GM18498 (cell line): ENCODE measurements at regions not wholly inside any gene's neighbourhood (a gene's known extent, or its start where the extent isn't known, plus 50 kb on each side); places are given as distances from the start of the nearest gene placed in this dataset.

Experiments used
- ATAC-seq: cut with Tn5 transposase; IDR thresholded peaks from one replicate; pipeline ENCODE4 v1.9.1; 2021; ENCODE audit warnings: mild to moderate bottlenecking, moderate library complexity; ENCODE audit not compliant: unreplicated experiment

DNA sequence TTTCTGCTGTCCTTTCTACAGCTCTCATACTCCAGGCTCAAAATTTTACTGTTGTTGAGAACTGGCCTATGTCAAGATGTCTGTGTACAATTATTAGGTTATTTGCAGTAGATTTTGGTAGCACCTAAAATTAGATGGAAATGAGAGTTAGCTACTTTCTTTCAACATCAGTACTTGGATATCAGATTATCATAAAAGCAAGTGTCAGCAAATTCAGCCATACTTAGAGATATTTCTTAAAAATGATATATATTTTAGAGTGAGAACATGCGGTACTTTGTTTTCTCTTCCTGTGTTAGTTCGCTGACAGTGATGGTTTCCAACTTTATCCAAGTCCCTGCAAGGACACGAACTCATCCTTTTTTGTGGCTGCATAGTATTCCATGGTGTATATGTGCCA lies 351.8 kb upstream of the LRRC7 start:
- ATAC-seq: no peak

DNA sequence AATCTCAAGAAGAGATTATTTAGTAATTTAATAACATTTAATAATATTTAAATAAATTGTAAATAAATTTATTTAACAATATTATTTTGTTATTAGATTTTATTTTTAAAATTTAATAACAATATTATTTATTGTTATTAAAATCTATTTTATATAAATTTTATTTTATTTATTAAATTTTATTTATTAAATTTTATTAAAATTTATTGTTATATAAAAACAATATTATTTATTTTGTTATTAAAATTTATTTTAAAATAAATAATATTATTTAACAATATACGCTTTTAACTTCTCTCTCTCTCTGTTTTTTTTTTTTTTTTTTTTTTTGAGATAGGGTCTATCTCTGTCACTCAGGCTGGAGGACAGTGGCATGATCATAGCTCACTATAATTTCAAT lies 347.1 kb upstream of the LRRC7 start:
- no peak for ATAC-seq

DNA sequence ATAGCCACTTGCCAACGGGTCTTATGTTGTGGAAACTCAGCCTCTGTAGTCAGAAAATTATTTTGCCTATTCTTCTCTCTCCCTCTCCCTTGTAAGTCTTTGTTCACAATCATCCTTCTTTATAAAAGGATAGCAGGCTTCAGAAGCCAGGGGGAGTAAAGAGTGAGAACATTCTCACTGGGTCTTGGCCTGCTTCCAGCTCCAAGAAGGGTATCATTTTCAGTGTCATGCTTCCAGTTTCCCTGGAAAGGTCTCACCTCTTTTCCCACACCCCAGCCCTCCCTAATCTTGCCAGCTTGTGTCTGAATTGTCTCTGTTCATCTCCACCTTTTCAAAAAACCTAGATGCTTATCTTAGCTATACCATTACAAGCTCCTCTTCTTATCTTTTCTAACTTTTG lies 346.2 kb upstream of the LRRC7 start:
- no peak for ATAC-seq

DNA sequence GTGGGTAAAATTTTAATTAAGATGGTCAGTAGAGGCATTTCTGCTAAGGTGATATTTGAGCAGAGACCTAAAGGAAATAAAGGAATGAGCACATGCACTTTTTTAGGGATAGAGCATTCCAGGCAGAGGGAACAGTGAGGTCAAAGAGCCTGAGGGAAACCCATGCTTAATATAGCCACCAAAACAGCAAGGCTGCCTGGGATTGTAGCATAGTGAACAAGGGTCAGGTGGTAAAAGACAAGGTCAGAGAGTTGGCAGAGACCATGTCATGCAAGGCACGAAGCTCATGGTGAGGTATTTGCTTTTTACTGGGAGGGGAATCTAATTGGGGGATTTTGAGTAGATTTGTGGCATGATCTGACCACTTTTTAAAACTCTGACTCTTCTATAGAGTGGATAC lies 344.6 kb upstream of the LRRC7 start:
- no peak for ATAC-seq

DNA sequence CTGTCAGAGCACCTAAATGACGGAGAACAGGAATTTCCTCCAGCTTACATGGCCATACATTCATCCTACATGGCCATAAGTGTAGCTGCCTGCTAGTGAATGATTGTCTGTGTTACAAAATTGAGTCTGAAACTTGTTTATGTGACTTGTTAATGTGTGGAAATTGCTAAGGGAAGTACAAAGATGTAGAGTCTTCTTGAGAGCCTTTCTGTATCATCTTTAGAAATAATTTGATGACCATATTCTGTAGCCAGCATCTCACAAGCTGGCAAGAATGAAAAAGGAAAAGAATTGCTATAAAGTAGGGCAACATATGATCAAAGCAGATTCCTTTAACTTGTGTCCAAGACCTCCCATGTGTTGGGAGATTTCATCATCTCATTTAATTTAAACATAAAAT lies 339.2 kb upstream of the LRRC7 start:
- no peak for ATAC-seq

DNA sequence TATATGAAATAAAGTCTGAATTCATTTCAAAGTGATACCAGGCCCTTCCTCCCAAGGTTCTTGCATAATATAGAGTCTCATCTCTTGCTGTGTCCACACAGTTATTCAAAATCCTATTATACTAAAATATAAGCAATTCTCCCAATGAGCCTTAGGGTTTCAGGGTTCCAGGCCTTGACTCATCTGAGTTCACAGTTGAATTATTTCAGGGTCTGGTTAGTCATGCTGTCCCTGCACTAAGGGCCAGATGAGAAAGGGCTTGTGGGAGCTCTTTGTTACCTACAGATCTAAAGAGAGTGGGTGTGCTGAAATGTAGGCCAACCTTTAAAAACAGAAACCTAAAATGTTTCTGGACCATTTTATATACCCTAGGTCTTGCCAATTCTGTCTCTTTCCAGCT lies 337.5 kb upstream of the LRRC7 start:
- ATAC-seq: no peak

DNA sequence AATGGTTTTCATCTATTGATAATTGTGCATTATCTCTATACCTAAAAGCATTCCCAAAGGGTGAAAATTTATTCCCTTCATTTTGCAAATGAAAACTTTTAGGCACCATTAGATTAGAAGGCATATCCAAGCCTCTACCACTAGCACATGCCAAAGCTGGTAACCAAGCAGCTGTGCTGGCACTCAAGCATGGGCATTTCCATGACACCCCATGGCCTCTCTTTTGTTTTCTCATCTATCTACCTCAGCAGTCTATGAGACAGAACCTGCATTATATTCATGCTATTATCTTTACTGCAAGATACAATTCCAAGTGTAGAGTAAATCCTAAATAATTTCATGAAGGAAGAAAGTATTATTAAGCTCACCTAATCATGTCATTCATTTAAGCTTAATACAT lies 334.3 kb upstream of the LRRC7 start:
- ATAC-seq: no peak

DNA sequence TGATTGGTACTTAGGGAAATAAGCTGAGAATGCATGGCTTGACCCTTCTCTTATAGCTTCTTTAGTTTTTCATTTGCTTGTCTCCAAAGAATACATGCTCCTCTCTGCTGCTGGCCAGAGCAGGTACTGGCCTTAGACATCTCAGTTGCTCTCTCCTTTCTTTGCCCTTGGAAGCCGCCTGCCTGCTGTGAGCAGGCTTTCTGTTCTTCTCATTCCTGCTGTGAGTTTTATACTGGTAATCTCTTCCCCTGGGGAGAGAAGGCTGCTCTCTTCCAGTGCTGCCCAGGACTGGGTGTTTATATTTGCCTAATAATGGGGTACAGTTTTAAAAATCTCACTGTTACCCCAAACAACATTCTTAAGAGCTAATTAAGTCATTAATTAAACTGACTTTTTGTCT lies 323.5 kb upstream of the LRRC7 start:
- no peak for ATAC-seq

DNA sequence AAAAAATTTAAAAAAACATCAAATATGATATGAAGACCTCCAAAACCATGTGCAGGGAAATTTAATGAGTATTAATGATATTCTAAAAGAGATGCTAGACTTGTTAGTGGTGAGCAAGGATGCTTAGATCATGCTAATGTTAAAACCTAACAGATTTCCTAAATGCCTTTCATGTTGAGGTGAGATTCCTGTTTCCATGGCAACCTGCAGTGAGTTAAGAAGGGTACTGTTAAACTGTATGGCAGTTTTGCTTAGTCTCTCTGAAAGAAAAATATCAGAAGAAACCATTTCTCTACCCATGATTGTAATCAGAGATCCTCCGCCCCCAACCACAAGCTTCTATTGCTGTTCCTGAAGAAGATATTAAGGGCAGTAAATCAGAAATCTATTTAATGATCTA lies 321.6 kb upstream of the LRRC7 start:
- no peak for ATAC-seq

DNA sequence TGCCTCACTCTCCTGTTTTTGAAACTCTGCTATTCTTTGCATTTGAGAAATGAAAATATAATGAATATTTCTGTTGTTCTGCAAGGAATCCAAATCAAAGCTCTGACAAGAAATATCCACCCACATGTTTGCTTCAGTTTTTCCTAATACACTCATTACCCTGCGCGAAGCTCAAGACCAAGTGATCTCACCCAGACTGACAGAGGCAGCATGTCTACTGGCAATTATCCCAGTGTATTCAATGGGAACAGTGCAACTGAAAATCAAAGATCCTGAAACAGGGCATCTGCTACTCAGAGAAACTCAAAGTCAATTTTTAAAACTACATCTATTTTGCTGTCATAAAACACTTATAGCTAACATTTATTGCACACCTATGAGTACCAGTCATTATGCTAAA lies 321.0 kb upstream of the LRRC7 start:
- no peak for ATAC-seq

DNA sequence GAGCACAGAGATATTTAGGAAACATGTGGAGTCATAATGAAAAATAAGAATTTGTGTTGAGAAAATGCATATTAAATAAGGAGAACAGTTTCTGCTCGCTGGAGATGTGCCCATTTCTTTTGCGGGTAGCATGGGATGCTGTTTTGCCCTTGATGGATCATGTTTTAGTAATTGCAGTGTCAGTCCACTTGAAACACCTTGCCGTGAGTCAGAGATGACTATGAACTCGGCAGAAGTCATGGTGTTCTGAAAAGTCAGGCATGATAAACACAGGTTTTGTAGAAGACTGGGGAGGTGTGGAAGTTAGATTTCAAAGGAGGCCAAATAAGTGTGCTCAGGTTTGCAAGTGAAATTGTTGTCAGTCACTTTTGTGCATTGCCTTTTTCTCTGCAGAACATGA lies 315.0 kb upstream of the LRRC7 start:
- no peak for ATAC-seq

DNA sequence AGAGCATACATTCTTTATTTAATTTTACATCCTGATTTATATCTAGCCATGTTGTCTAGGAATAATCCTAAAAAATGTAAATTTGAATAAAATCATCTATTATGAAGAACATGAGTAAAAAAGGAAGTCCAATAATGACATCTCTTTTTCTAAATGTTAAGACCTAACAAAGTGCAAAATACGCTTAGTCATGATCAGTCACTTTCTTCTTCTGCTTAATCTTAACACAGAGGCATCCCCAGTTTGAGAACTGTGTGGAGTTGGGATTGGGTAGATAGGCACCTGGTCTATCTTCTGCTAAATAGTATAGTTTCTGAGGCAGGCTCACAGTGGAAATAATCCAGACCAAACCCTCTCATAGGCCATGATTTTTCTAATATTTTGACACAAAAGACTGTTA lies 311.7 kb upstream of the LRRC7 start:
- no peak for ATAC-seq

DNA sequence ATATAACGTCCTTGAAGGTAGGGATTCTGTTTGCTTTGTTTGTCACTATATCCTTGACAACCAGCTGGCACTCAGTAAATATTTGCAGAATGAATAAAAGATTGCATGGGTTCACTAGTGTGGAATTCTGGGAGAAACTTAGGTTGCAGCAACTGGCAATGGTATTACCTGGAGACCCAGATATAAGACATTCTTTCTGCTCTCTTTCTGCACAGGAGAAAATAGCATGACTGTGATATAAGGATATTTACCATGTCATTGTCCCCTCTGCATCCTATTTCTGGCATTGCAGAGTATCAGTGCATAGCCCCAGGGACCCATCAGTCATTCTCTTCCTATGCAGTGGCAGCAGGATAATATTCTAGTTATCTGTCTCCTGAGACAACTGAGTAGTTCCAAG lies 308.9 kb upstream of the LRRC7 start:
- no peak for ATAC-seq

DNA sequence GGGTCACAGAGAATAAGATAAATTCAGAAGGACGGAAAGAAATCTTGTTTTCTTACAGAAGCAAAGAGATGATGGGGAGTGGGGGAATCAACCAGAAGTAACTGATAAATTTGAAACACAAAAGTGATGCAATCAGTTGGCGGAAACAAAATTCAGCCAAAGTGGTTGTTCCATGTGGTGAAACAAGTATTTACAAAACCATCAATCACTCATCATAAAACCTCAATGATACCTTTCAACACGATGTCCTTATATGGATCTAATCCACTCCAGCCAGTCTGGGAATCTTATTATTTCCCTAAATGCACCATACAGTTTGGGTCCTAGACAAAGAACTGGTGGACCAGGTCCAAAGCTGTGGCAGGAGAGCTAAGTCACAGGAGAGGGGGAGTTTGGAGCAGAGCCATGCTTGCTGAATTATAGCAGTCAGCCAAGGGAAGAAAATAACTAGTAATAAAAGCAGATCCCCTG lies 303.8 kb upstream of the LRRC7 start:
- no peak for ATAC-seq

DNA sequence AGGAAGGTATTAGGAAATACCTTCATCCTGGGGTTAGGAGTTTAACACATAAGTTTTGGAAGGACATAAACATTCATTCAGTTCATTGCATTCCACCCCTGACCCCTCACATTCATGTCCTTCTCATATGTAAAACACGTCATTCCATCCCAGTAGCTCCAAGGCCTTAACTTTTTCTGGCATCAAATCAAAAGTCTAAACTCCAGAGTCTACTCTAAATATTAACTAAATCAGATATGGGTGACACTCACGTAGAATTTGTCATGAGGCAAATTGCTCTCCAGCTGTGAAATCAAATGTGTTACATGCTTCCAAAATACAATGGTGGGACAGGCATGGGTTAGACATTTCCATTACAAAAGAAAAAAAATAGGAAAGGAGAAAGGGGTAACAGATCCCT lies 298.2 kb upstream of the LRRC7 start:
- ATAC-seq: no peak

DNA sequence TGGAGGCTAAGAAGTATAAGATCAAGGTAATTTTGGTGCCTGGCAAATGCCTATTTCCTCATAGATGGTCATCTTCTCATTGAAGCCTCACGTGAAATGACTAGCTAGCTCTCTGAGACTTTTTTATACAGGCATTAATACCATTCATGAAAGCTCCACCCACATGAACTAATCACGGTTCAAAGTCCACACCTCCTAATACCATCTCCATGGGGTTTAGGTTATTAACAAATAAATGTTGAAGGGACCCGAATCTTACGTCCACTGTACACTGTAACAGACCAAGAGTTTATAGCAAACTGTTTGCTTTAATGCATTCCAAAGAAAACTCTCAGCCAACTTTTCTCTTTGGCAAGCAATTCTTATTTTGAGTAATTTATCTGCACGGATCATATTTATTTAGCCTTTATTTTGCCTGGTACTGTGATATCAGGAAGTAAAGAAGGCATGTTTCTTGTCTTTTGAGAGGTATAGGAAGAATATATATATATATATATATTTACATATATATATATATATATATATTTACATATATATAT lies 296.1 kb upstream of the LRRC7 start:
- ATAC-seq: no peak

DNA sequence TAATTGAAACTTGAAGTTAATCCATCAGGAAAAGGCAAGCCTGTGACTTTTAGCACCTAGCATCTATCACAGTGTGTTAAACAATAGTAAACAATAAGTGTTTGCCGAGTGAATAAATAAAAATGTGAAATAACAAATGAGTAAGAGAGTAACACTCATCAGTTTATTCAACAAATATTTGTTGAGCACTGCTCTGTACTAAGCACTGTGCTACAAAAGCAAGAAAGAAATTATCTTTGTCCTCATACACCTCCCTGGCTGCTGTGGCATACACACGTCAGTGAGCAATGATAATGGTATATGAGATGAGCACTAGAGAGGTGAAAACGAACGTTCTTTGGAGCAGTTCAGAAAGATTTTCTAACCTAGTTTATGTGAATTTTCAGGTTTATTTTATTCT lies 295.0 kb upstream of the LRRC7 start:
- ATAC-seq: no peak

DNA sequence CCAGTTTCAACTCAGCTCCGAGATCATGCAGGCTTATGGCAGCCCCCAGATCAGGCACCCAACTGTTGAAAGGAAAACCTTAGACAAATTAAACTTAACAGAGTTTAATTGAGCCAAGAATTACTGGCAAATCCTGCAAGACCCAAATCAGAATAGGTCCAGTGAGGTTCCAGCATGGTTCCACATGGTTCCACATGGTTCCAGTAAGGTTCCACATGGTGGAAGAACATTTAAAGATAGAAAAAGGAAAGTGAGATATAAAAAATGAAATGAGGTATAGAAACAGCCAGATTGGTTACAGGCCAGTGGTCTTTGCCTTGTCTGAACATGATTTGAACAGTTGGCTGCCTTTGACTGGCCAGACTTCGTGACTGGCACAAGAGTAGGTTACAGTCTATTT lies 288.8 kb upstream of the LRRC7 start:
- no peak for ATAC-seq

DNA sequence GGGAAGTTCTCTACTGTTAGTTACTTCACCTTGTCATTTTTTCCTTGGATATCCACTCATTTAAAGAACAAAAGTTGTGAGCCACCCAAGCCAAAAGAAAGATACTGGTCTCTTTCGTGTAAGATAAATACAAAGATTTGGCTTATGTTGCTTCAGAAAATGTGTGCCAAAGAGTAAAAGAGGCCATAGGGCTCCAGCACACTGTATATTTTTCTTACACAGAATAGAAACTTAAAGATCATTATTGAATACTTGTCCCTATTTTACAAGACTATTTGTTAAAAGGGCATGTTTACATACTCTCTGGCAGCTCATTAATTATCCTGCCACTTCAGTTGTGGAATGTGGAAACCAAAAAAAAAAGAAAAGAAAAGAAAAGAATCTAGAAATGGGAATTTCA lies 284.2 kb upstream of the LRRC7 start:
- ATAC-seq: no peak

DNA sequence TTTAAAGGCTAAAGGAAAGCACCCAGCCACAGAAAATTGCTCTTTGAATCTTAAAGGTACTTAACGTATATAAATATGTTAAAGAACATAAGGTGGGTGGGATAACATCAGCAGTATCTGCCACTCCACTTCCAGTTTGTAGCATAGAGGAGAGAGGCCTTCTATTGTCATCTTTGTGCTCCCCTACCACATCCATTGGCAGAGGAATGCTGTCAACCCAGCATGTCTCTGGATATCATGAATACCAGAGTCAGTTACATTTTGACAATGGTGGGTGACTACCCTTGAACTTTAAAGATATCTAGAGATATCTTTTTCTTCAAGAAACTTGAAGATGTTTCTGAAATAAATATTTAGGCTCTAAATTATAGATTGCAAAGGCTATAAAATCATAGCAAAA lies 283.2 kb upstream of the LRRC7 start:
- ATAC-seq: no peak

DNA sequence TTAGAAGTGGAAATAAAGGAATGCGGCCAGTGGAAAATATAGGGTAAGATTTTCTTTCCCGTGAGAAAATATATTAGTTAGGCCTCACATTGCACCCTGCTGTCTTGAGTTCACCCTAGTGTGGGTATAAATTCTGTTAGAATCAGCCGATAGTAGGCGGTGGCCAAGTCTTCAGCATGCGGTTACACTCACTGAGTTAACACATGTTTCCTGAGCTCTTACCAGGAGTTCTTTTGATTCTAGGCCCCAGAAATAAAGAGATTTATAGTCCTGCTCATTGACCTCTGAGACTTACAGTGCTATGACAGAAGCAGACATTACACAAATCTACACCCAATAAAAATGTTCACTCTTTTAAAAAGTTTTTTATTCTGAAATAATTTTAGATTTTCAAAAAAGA lies 279.3 kb upstream of the LRRC7 start:
- ATAC-seq: no peak

DNA sequence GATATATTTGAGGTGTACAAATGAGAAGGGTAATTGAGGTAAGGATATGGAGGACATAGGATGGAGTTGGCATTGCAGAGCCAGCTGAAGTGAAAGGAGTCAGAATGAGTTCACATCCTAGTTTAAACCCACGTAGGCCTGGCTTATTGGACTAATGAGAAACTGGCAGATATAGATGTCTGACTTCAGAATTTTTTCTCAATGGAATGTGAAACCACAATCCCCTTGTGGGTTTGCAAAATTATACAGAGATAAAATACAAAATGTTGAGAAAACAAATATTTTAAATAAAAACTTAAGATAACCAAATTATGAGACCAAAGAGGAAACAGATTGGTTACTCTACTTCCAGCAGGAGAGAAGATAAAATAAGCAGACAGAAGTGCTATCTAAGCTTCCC lies 277.4 kb upstream of the LRRC7 start:
- ATAC-seq: no peak

DNA sequence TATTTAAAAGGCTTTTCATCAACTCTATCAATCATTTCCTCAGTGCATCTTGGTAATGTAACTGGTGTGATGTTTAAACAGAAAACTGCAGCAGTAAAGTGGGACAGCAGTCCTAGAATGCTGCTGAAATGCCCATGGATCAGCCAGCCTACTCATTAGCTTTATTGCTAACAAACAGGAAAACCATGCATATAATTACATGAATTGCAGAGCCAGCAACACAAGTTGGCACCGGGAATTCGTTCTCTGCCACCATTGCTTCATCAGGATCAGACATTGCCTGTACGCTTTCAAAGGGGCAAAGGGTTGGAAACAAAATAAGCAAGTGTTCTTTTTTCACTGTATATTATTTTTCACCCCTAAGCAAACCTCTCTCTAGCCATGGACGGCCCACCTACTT lies 276.2 kb upstream of the LRRC7 start:
- no peak for ATAC-seq

DNA sequence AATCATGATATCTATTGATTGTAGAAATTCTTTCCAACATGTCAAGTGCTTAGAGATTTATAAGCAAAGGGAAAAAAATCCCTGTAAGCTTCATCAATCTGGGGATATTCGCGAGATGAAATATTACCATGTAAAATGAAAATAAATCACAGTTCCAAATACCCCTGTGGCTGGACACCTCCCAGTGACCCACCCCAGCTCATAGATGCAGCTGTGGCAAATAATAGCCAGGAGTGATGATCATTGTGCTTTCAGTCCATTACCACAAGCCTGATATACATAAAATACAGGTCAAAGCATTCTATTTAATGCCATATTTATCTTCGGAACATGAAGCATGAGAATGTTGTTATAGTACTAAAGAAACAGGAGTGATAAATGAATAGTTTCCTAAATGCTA lies 274.9 kb upstream of the LRRC7 start:
- no peak for ATAC-seq
